Fibroblast of the aortic adventitia (primary cell): ENCODE measurements at regions not wholly inside any gene's neighbourhood (a gene's known extent, or its start where the extent isn't known, plus 50 kb on each side); places are given as distances from the start of the nearest gene placed in this dataset.
"Not testable (repeated sequence)": the region's sequence is repeated elsewhere in the genome, so short reads cannot be mapped to it uniquely, and the experiment has no call there.

Experiments
- DNase-seq: peaks from one replicate; pipeline ENCODE4 v3.0.0-alpha.2; 2010; ENCODE audit warnings: low read depth
- H3K4me3 ChIP-seq: 2 replicates; pipeline ENCODE4 v1.5.1; 2011; ENCODE audit warnings: low read depth, mild to moderate bottlenecking, control low read depth, low read length, moderate library complexity
- CTCF ChIP-seq: IDR thresholded peaks from 2 replicates; pipeline ENCODE4 v1.5.1; 2011; ENCODE audit warnings: mild to moderate bottlenecking, low read length, control low read depth, inconsistent platforms; ENCODE audit not compliant: insufficient read depth

- no peak for DNase-seq
- no peak for TF ChIP-seq CTCF
Observed at GRCh38 chr18:34401775-34402174, 177.1 kb upstream of the NOL4 start.

GRCh38 chr18:34407471-34407870 lies 182.8 kb upstream of the NOL4 start:
- not testable (repeated sequence) for DNase-seq, H3K4me3 ChIP-seq

More at GRCh38 chr18:34401775-34402174, 177.1 kb upstream of the NOL4 start:
- no peak overlapping the region for H3K4me3 ChIP-seq

- no peak for DNase-seq
- TF ChIP-seq CTCF, result no peak
- H3K4me3 ChIP-seq, result no peak overlapping the region
Observed at GRCh38 chr18:34411952-34412351, 187.2 kb upstream of the NOL4 start.

- H3K4me3 ChIP-seq, result no peak overlapping the region
- DNase-seq, result no peak
- no peak for TF ChIP-seq CTCF
Observed at GRCh38 chr18:34431042-34431441, 206.3 kb upstream of the NOL4 start.

GRCh38 chr18:34444622-34445021 lies 219.9 kb upstream of the NOL4 start:
- no peak for TF ChIP-seq CTCF
- no peak for DNase-seq

GRCh38 chr18:34448662-34449061 lies 223.9 kb upstream of the NOL4 start:
- TF ChIP-seq CTCF, result no peak
- H3K4me3 ChIP-seq, result no peak overlapping the region
- DNase-seq, result no peak

More at GRCh38 chr18:34444622-34445021, 219.9 kb upstream of the NOL4 start:
- H3K4me3 ChIP-seq, result no peak overlapping the region

GRCh38 chr18:34457761-34458160 lies 233.0 kb upstream of the NOL4 start:
- H3K4me3 ChIP-seq, result no peak overlapping the region
- TF ChIP-seq CTCF, result no peak
- DNase-seq, result no peak
